ENCODE measurements at regions not wholly inside any gene's neighbourhood (a gene's known extent, or its start where the extent isn't known, plus 50 kb on each side); places are given as distances from the start of the nearest gene placed in this dataset.

GRCh38 chr15:97146929-97147870, 813.3 kb upstream of the ARRDC4 start:
- DNase-seq (ENCODE audit: low spot score in 2 of 2) (no peak), ATAC-seq (no peak)
- Mint-ChIP-seq H3K27ac (no peak overlapping the region), H3K36me3 (peaks cover 0 to 4% of the 10 kb centered on the region in 2 donors), H3K9me3 (peaks cover 4 to 8% of the 10 kb centered on the region in 2 donors)

GRCh38 chr15:97153356-97153965, 807.0 kb upstream of the ARRDC4 start:
- DNase-seq (ENCODE audit: low spot score in 2 of 2) (no peak), ATAC-seq (no peak)
- Mint-ChIP-seq H3K27ac (no peak overlapping the region), H3K9me3 (peaks cover 0 to 3% of the 10 kb centered on the region in 2 donors), H3K36me3 (no peaks in the 10 kb centered on the region)

- no peak for DNase-seq (ENCODE audit: low spot score in 2 of 2)
- no peaks in the 10 kb centered on the region for H3K36me3 Mint-ChIP-seq
Measured at GRCh38 chr15:97156739-97157265, 803.7 kb upstream of the ARRDC4 start.

GRCh38 chr15:97162805-97163495, 797.6 kb upstream of the ARRDC4 start:
- no peak overlapping the region for H3K27ac Mint-ChIP-seq
- ATAC-seq (no peak), DNase-seq (ENCODE audit: low spot score in 2 of 2) (no peak)
- H3K9me3 Mint-ChIP-seq: peaks cover 7 to 15% of the 10 kb centered on the region in 2 donors
- no peaks in the 10 kb centered on the region for H3K36me3 Mint-ChIP-seq

More at GRCh38 chr15:97156739-97157265, 803.7 kb upstream of the ARRDC4 start:
- no peak for ATAC-seq
- Mint-ChIP-seq H3K27ac (no peak overlapping the region), H3K9me3 (no peaks in the 10 kb centered on the region)

GRCh38 chr15:97165205-97165604, 795.3 kb upstream of the ARRDC4 start:
- ATAC-seq (no peak), DNase-seq (ENCODE audit: low spot score in 2 of 2) (no peak)
- H3K9me3 Mint-ChIP-seq: peaks cover 7 to 15% of the 10 kb centered on the region in 2 donors
- no peak overlapping the region for H3K27ac Mint-ChIP-seq
- no peaks in the 10 kb centered on the region for H3K36me3 Mint-ChIP-seq

GRCh38 chr15:97168704-97169475, 791.6 kb upstream of the ARRDC4 start:
- DNase-seq (ENCODE audit: low spot score in 2 of 2) (no peak), ATAC-seq (no peak)
- no peaks in the 10 kb centered on the region for H3K36me3 Mint-ChIP-seq
- no peak overlapping the region for H3K27ac Mint-ChIP-seq
- H3K9me3 Mint-ChIP-seq: peaks cover 0 to 17% of the 10 kb centered on the region in 2 donors

GRCh38 chr15:97171556-97171955, 788.9 kb upstream of the ARRDC4 start:
- peaks cover 0 to 7% of the 10 kb centered on the region in 2 donors for H3K9me3 Mint-ChIP-seq
- ATAC-seq (no peak), DNase-seq (ENCODE audit: low spot score in 2 of 2) (no peak)
- H3K36me3 Mint-ChIP-seq: no peaks in the 10 kb centered on the region
- H3K27ac Mint-ChIP-seq: no peak overlapping the region

- peaks cover 5 to 7% of the 10 kb centered on the region in 2 donors for H3K9me3 Mint-ChIP-seq
Measured at GRCh38 chr15:97174886-97175540, 785.5 kb upstream of the ARRDC4 start.

GRCh38 chr15:97177151-97177577, 783.3 kb upstream of the ARRDC4 start:
- Mint-ChIP-seq H3K36me3 (peaks cover 0 to 5% of the 10 kb centered on the region in 2 donors), H3K27ac (no peak overlapping the region), H3K9me3 (peaks cover 3 to 5% of the 10 kb centered on the region in 2 donors)
- no peak for DNase-seq (ENCODE audit: low spot score in 2 of 2)
- no peak for ATAC-seq

More at GRCh38 chr15:97174886-97175540, 785.5 kb upstream of the ARRDC4 start:
- ATAC-seq (no peak), DNase-seq (ENCODE audit: low spot score in 2 of 2) (no peak)
- Mint-ChIP-seq H3K36me3 (peaks cover 0 to 5% of the 10 kb centered on the region in 2 donors), H3K27ac (no peak overlapping the region)

- peaks cover 0 to 4% of the 10 kb centered on the region in 2 donors for H3K36me3 Mint-ChIP-seq
- peaks cover 4 to 5% of the 10 kb centered on the region in 2 donors for H3K9me3 Mint-ChIP-seq
- no peak overlapping the region for H3K27ac Mint-ChIP-seq
- DNase-seq (ENCODE audit: low spot score in 2 of 2): no peak
- ATAC-seq: no peak
Measured at GRCh38 chr15:97182581-97182980, 777.9 kb upstream of the ARRDC4 start.

GRCh38 chr15:97189162-97189780, 771.2 kb upstream of the ARRDC4 start:
- peaks cover 0 to 4% of the 10 kb centered on the region in 2 donors for H3K9me3 Mint-ChIP-seq
- no peak for ATAC-seq
- no peak for DNase-seq (ENCODE audit: low spot score in 2 of 2)
- no peaks in the 10 kb centered on the region for H3K36me3 Mint-ChIP-seq
- H3K27ac Mint-ChIP-seq: no peak overlapping the region

GRCh38 chr15:97194750-97195149, 765.8 kb upstream of the ARRDC4 start:
- ATAC-seq (no peak), DNase-seq (ENCODE audit: low spot score in 2 of 2) (no peak)
- no peaks in the 10 kb centered on the region for H3K36me3 Mint-ChIP-seq
- H3K27ac Mint-ChIP-seq: no peak overlapping the region
- H3K9me3 Mint-ChIP-seq: peaks cover 0 to 3% of the 10 kb centered on the region in 2 donors

- DNase-seq (ENCODE audit: low spot score in 2 of 2) (no peak), ATAC-seq (no peak)
- peaks cover 0 to 3% of the 10 kb centered on the region in 2 donors for H3K9me3 Mint-ChIP-seq
- no peaks in the 10 kb centered on the region for H3K36me3 Mint-ChIP-seq
- no peak overlapping the region for H3K27ac Mint-ChIP-seq
Measured at GRCh38 chr15:97196048-97197014, 764.2 kb upstream of the ARRDC4 start.

GRCh38 chr15:97199393-97200051, 761.0 kb upstream of the ARRDC4 start:
- ATAC-seq (no peak), DNase-seq (ENCODE audit: low spot score in 2 of 2) (no peak)
- peaks cover 0 to 3% of the 10 kb centered on the region in 2 donors for H3K9me3 Mint-ChIP-seq
- no peaks in the 10 kb centered on the region for H3K36me3 Mint-ChIP-seq
- no peak overlapping the region for H3K27ac Mint-ChIP-seq
